ELF-1 (cell line): ENCODE measurements at regions not wholly inside any gene's neighbourhood (a gene's known extent, or its start where the extent isn't known, plus 50 kb on each side); places are given as distances from the start of the nearest gene placed in this dataset.
"Not testable (repeated sequence)": the region's sequence is repeated elsewhere in the genome, so short reads cannot be mapped to it uniquely, and the experiment has no call there.

Source experiments
- DNase-seq: peaks from one replicate; pipeline ENCODE4 v3.0.0-alpha.2; 2016; ENCODE audit warnings: low read depth, low spot score

GRCh38 chrX:16067886-16068515 lies 55.4 kb upstream of the GRPR start:
- no peak for DNase-seq

- DNase-seq, result no peak
Observed at GRCh38 chrX:16063921-16064320, 59.4 kb upstream of the GRPR start.

GRCh38 chrX:16063141-16063540 lies 60.2 kb upstream of the GRPR start:
- no peak for DNase-seq

- DNase-seq, result no peak
Observed at GRCh38 chrX:16061296-16061695, 62.1 kb upstream of the GRPR start.

- DNase-seq, result no peak
Observed at GRCh38 chrX:16060252-16060651, 63.1 kb upstream of the GRPR start.

GRCh38 chrX:16049126-16049525 lies 74.2 kb upstream of the GRPR start:
- not testable (repeated sequence) for DNase-seq

- no peak for DNase-seq
Observed at GRCh38 chrX:16042980-16043379, 80.4 kb upstream of the GRPR start.

GRCh38 chrX:16039834-16040233 lies 83.5 kb upstream of the GRPR start:
- no peak for DNase-seq

GRCh38 chrX:16039363-16039762 lies 84.0 kb upstream of the GRPR start:
- DNase-seq, result no peak

GRCh38 chrX:16033331-16033730 lies 90.0 kb upstream of the GRPR start:
- no peak for DNase-seq

GRCh38 chrX:16028576-16028975 lies 94.8 kb upstream of the GRPR start:
- no peak for DNase-seq

- no peak for DNase-seq
Observed at GRCh38 chrX:16023790-16024734, 99.3 kb upstream of the GRPR start.

- DNase-seq, result no peak
Observed at GRCh38 chrX:16022580-16023200, 100.7 kb upstream of the GRPR start.

GRCh38 chrX:16018291-16018690 lies 105.1 kb upstream of the GRPR start:
- DNase-seq, result no peak

- no peak for DNase-seq
Observed at GRCh38 chrX:16014171-16014570, 109.2 kb upstream of the GRPR start.

GRCh38 chrX:16012250-16012649 lies 111.1 kb upstream of the GRPR start:
- no peak for DNase-seq

GRCh38 chrX:16005917-16006316 lies 117.4 kb upstream of the GRPR start:
- DNase-seq, result no peak

GRCh38 chrX:16002185-16002584 lies 121.2 kb upstream of the GRPR start:
- DNase-seq, result peak; percentile 25

- no peak for DNase-seq
Observed at GRCh38 chrX:15998350-15998749, 125.0 kb upstream of the GRPR start.

GRCh38 chrX:15989716-15990115 lies 133.6 kb upstream of the GRPR start:
- DNase-seq, result no peak

GRCh38 chrX:15988661-15989603 lies 134.3 kb upstream of the AP1S2 start:
- DNase-seq, result peak; percentile 15
